Mesodermal cell (in vitro differentiated cells): ENCODE measurements at regions not wholly inside any gene's neighbourhood (a gene's known extent, or its start where the extent isn't known, plus 50 kb on each side); places are given as distances from the start of the nearest gene placed in this dataset.
A peak's percentile ranks its signal among the peaks of the same experiment; 100 is the strongest.
"Not testable (repeated sequence)": the region's sequence is repeated elsewhere in the genome, so short reads cannot be mapped to it uniquely, and the experiment has no call there.

ENCODE experiments used
- H3K27ac ChIP-seq: 2 replicates; pipeline ENCODE4 v1.7.0; 2013; ENCODE audit warnings: mild to moderate bottlenecking, low read depth, low read length, moderate library complexity; ENCODE audit not compliant: severe bottlenecking
- H3K36me3 ChIP-seq: 2 replicates; pipeline ENCODE4 v1.7.1; 2013; ENCODE audit warnings: mild to moderate bottlenecking, low read length, moderate library complexity; ENCODE audit not compliant: control insufficient read depth, insufficient read depth
- H3K4me1 ChIP-seq: one replicate; pipeline ENCODE4 v1.7.1; 2013; ENCODE audit warnings: mild to moderate bottlenecking, low read length; ENCODE audit not compliant: insufficient read depth, control insufficient read depth, poor library complexity, severe bottlenecking
- H3K4me3 ChIP-seq: 2 replicates; pipeline ENCODE4 v1.7.0; 2013; ENCODE audit warnings: low read length, control low read depth, mild to moderate bottlenecking; ENCODE audit not compliant: insufficient read depth, poor library complexity, severe bottlenecking; ENCODE audit errors: extremely low read depth
- H3K9me3 ChIP-seq: 2 replicates; pipeline ENCODE4 v1.7.1; 2013; ENCODE audit warnings: mild to moderate bottlenecking, low read length, moderate library complexity; ENCODE audit not compliant: control insufficient read depth
- WGBS, 2 experiments: methylation state at CpG; one replicate each; pipeline ENCODE4 v1.1.5; 2013; ENCODE audit warnings: missing lambda C conversion rate in 2 of 2; ENCODE audit not compliant: insufficient coverage in 2 of 2; 5-methylcytosine and 5-hydroxymethylcytosine counted together

GRCh38 chr1:143721024-143721373 lies 250.8 kb downstream of the FAM72C start:
- Histone ChIP-seq H3K9me3 (no peaks in the 10 kb centered on the region), H3K4me1 (peaks cover 3% of the 10 kb centered on the region), H3K27ac (peak overlapping the region; percentile 91), H3K36me3 (no peaks in the 10 kb centered on the region), H3K4me3 (no peak overlapping the region)
- 61 to 62% methylated on average over 6 of the region's 7 CpGs for WGBS, 2 experiments

GRCh38 chr1:143720087-143721023 lies 251.4 kb downstream of the FAM72C start:
- Histone ChIP-seq H3K4me1 (peaks cover 3% of the 10 kb centered on the region), H3K27ac (peak overlapping the region; percentile 91), H3K36me3 (no peaks in the 10 kb centered on the region), H3K9me3 (no peaks in the 10 kb centered on the region), H3K4me3 (no peak overlapping the region)
- 52 to 62% methylated on average over 21 to 22 of the region's 24 CpGs for WGBS, 2 experiments

DNA sequence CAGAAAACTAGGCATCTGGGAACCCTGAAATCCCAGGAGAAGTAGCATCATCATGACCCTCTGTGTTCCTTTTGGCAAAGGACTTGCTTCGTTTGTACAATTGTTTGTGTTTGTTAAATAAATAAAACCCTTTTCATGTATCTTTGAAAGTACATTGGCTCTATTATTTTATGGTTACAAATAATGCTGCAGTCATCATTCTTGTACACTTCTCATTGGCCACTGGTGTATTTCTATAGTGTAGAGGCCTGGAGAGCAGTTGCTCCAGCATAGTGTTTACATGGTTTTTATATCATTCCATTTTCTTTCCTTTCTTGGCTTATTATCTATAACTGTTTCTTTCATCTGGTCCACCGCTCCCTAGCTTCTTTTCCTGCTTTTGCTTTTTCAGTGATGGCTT lies 253.3 kb downstream of the FAM72C start:
- H3K4me3 ChIP-seq: no peak overlapping the region

GRCh38 chr1:143718021-143718420 lies 253.8 kb downstream of the FAM72C start:
- WGBS, 2 experiments: 88 to 91% methylated on average over 13 to 16 of the region's 16 CpGs
- H3K4me1 ChIP-seq: peaks cover 3% of the 10 kb centered on the region
- no peaks in the 10 kb centered on the region for H3K36me3 ChIP-seq
- H3K4me3 ChIP-seq: no peak overlapping the region
- H3K27ac ChIP-seq: no peak overlapping the region
- H3K9me3 ChIP-seq: no peaks in the 10 kb centered on the region

More for the DNA sequence above, 253.3 kb downstream of the FAM72C start:
- no peak overlapping the region for H3K27ac ChIP-seq
- H3K4me1 ChIP-seq: peaks cover 3% of the 10 kb centered on the region
- no peaks in the 10 kb centered on the region for H3K9me3 ChIP-seq
- no peaks in the 10 kb centered on the region for H3K36me3 ChIP-seq
- WGBS, 2 experiments: 100% methylated on average over 2 of the region's 2 CpGs; no CpG with 5 or more reads in 1 of the 2 experiments

GRCh38 chr1:143717434-143717833 lies 254.4 kb downstream of the FAM72C start:
- Histone ChIP-seq H3K4me3 (no peak overlapping the region), H3K9me3 (no peaks in the 10 kb centered on the region), H3K4me1 (peaks cover 3% of the 10 kb centered on the region), H3K36me3 (no peaks in the 10 kb centered on the region), H3K27ac (no peak overlapping the region)
- 92 to 96% methylated on average over 21 of the region's 21 CpGs for WGBS, 2 experiments

DNA sequence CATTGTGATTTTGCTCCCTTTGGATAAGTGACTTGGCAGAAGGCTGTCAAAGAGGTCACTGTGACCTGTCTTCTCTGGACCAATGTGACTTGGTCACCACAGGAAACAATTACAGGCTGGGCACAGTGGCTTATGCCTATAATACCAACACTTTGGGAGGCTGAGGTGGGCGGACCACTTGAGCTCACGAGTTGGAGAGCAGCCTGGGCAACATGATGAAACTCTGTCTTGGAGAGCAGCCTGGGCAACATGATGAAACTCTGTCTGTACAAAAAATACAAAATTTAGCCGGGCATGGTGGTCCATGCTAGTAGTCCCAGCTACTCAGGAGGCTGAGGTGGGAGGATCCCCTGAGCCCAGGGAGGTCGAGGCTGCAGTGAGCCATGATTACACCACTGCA lies 256.9 kb downstream of the FAM72C start:
- not testable (repeated sequence) for H3K9me3 ChIP-seq, H3K4me1 ChIP-seq, H3K27ac ChIP-seq, H3K4me3 ChIP-seq, H3K36me3 ChIP-seq
- 56 to 65% methylated on average over 4 of the region's 4 CpGs for WGBS, 2 experiments

- H3K27ac ChIP-seq, H3K9me3 ChIP-seq, H3K4me3 ChIP-seq, H3K36me3 ChIP-seq, H3K4me1 ChIP-seq: not testable (repeated sequence)
- WGBS, 2 experiments: 48 to 77% methylated on average over 3 to 6 of the region's 10 CpGs
These were observed 262.1 kb downstream of the FAM72C start for GRCh38 chr1:143709606-143710259.

DNA sequence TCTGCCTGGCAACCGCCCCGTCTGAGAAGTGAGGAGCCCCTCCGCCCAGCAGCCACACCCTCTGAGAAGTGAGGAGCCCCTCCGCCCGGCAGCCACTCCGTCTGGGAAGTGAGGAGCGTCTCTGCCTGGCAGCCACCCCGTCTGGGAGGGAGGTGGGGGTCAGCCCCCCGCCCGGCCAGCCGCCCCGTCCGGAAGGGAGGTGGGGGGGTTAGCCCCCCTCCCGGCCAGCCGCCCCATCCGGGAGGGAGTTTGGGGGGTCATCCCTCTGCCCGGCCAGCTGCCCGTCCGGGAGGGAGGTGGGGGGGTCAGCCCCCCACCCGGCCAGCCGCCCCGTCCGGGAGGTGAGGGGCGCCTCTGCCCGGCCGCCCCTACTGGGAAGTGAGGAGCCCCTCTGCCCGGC lies 269.0 kb downstream of the FAM72C start:
- H3K27ac ChIP-seq, H3K4me3 ChIP-seq, H3K4me1 ChIP-seq, H3K36me3 ChIP-seq, H3K9me3 ChIP-seq: not testable (repeated sequence)
- no CpG with 5 or more reads among the region's 27 CpGs for WGBS, 2 experiments

- H3K27ac ChIP-seq: no peak overlapping the region
- H3K4me1 ChIP-seq: no peaks in the 10 kb centered on the region
- no peaks in the 10 kb centered on the region for H3K9me3 ChIP-seq
- H3K4me3 ChIP-seq: no peak overlapping the region
- no peaks in the 10 kb centered on the region for H3K36me3 ChIP-seq
- 26 to 38% methylated on average over 15 to 16 of the region's 20 CpGs for WGBS, 2 experiments
These were observed 272.1 kb downstream of the FAM72C start for GRCh38 chr1:143699731-143700130.

DNA sequence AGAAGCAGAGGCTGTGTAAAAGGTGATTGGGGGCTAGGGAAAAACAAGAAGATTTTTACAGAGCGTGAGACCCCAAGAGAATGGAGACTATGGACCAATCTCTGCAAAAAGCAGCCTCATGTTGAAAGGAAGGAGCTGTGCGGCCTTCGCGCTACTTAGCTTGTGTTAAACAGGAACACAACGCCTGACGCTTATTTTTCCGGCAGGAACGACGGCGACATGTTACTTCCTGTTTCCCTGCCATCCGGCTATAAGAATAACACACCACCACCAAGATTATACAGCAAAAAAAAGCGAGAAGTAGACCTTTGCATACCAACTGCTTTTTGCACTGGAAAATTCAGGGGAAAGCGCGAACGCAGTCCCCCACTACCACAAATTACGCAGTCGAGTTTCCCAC lies 272.7 kb downstream of the FAM72C start:
- Histone ChIP-seq H3K27ac (no peak overlapping the region), H3K4me1 (no peaks in the 10 kb centered on the region), H3K9me3 (no peaks in the 10 kb centered on the region), H3K36me3 (no peaks in the 10 kb centered on the region), H3K4me3 (peak overlapping the region; percentile 19)
- WGBS, 2 experiments: 60 to 74% methylated on average over 14 to 16 of the region's 17 CpGs

DNA sequence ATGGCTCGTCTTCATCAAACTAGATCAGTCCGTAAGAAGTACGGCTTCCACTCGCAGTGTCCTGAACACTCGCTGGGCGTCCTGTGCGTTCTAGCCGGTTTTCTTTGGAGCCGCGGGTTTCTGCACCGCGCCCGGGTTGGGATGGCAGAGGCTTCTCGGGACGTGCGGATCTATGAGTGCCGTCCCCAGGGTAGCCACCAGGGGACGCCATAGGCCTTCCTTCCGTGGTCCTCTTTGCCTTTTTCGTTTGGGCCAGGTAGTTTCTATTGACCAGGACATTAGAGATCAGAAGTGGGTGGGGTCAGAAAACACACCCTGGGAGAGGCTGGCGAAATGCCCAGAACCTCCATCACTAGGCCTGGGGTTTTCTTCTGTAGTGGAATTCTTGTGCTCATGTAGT lies 273.8 kb downstream of the FAM72C start:
- H3K9me3 ChIP-seq: no peaks in the 10 kb centered on the region
- 3 to 12% methylated on average over 20 of the region's 21 CpGs for WGBS, 2 experiments
- no peak overlapping the region for H3K4me3 ChIP-seq
- no peaks in the 10 kb centered on the region for H3K36me3 ChIP-seq
- H3K27ac ChIP-seq: no peak overlapping the region
- no peaks in the 10 kb centered on the region for H3K4me1 ChIP-seq
